Omental fat pad (tissue), 3 donors: ENCODE measurements at regions not wholly inside any gene's neighbourhood (a gene's known extent, or its start where the extent isn't known, plus 50 kb on each side); places are given as distances from the start of the nearest gene placed in this dataset.

Experiments
- ATAC-seq: fragments of 150-250 bp; one replicate; pipeline ENCODE4 v1.9.1; 2016; ENCODE audit warnings: mild to moderate bottlenecking, moderate library complexity; ENCODE audit not compliant: low FRiP score
- DNase-seq: peaks from one replicate; pipeline ENCODE4 v3.0.0-alpha.2; 2019; ENCODE audit warnings: low spot score
- TF ChIP-seq, protein P1 (sequence below), 3 donors: fragments of 450-650 bp; IDR thresholded peaks; one replicate each; pipeline ENCODE4 v1.5.1; 2016 to 2017; ENCODE audit warnings: antibody characterized with exemption in 3 of 3, mild to moderate bottlenecking in 3 of 3, moderate library complexity in 2 of 3

DNA sequence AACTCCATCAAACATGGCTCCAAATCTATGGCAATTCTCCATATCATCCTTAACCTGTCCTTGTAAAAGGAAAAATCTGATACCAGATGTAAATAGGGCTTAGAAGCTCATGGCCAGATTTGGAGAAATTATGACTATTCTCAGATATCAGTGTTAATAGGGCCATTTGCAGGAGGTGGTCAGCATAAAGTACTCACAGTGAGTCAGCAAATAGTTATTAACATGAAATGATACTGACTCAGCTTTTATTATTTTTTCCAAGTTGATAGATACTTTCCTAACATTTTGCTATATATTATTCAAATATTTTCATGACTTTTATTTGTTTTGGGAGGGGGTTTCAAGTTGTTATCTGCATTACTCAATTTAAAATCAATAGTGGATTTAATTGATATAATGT is 255.8 kb downstream of the MFSD1 start:
- ATAC-seq: no peak
- TF ChIP-seq, protein P1, sequence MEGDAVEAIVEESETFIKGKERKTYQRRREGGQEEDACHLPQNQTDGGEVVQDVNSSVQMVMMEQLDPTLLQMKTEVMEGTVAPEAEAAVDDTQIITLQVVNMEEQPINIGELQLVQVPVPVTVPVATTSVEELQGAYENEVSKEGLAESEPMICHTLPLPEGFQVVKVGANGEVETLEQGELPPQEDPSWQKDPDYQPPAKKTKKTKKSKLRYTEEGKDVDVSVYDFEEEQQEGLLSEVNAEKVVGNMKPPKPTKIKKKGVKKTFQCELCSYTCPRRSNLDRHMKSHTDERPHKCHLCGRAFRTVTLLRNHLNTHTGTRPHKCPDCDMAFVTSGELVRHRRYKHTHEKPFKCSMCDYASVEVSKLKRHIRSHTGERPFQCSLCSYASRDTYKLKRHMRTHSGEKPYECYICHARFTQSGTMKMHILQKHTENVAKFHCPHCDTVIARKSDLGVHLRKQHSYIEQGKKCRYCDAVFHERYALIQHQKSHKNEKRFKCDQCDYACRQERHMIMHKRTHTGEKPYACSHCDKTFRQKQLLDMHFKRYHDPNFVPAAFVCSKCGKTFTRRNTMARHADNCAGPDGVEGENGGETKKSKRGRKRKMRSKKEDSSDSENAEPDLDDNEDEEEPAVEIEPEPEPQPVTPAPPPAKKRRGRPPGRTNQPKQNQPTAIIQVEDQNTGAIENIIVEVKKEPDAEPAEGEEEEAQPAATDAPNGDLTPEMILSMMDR (IDR thresholded peaks at IDR 0.05): no peak
- no peak for DNase-seq

DNA sequence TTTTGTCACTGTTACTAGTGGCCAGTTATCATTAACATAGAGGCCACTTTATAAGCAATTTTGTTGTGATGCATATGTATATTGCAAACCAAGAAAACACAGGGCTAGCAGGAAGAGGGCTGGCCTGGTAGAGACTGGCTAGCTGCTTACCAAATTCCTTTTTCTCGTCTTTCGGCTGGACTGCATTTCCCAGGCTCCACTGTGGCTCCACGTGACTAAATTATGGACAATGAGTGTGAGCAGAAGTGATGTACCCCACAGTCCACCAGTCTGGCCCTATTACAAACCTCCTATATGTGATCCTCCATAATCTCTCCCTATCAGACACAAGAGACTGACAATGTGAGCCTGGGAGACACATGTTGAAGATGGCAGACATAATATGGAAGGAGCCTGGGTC is 257.0 kb downstream of the MFSD1 start:
- DNase-seq: no peak

GRCh38 chr3:159059395-159059794 is 257.5 kb downstream of the MFSD1 start:
- DNase-seq: no peak
- no peak for ATAC-seq

More for the DNA sequence above, 257.0 kb downstream of the MFSD1 start:
- TF ChIP-seq, protein P1 (IDR thresholded peaks at IDR 0.05): no peak
- no peak for ATAC-seq

GRCh38 chr3:159062734-159063410 is 261.0 kb downstream of the MFSD1 start:
- DNase-seq (no peak), ATAC-seq (no peak)
- TF ChIP-seq, protein P1 (IDR thresholded peaks at IDR 0.05): no peak

More at GRCh38 chr3:159059395-159059794, 257.5 kb downstream of the MFSD1 start:
- TF ChIP-seq, protein P1 (IDR thresholded peaks at IDR 0.05): no peak

- no peak for ATAC-seq
- no peak for DNase-seq
- TF ChIP-seq, protein P1 (IDR thresholded peaks at IDR 0.05): no peak
These were observed 267.2 kb downstream of the MFSD1 start, which contains the start of gene IQCJ for GRCh38 chr3:159069091-159069490. Gene IQCJ, plus strand, starts transcription at chr3:159069319.

- no peak for ATAC-seq
- TF ChIP-seq, protein P1 (IDR thresholded peaks at IDR 0.05): no peak
- no peak for DNase-seq
These were observed 268.1 kb downstream of the MFSD1 start for GRCh38 chr3:159069866-159070425.
